Cardiac muscle cell (in vitro differentiated cells and primary cell): ENCODE measurements at regions not wholly inside any gene's neighbourhood (a gene's known extent, or its start where the extent isn't known, plus 50 kb on each side); places are given as distances from the start of the nearest gene placed in this dataset.

Source experiments
- DNase-seq, 2 donors: peaks; one replicate each; pipeline versions ENCODE4 v3.0.0 to v3.0.0-alpha.2; 2010 to 2017; ENCODE audit warnings: low read depth in 1 of 2, low spot score in 1 of 2
- H3K27ac ChIP-seq: fragments of 200-600 bp; sonication (generic); 2 replicates; pipeline ENCODE4 v1.5.1; 2016
- H3K27me3 ChIP-seq: fragments of 200-600 bp; sonication (generic); 2 replicates; pipeline ENCODE4 v1.6.0; 2016; ENCODE audit warnings: control low read depth
- H3K36me3 ChIP-seq: fragments of 200-600 bp; sonication (generic); 2 replicates; pipeline ENCODE4 v1.5.1; 2016; ENCODE audit warnings: control low read depth
- H3K4me1 ChIP-seq: fragments of 200-600 bp; sonication (generic); 2 replicates; pipeline ENCODE4 v1.8.1; 2017; ENCODE audit warnings: low read depth, mild to moderate bottlenecking, mixed run types
- H3K4me3 ChIP-seq: fragments of 200-600 bp; sonication (generic); 2 replicates; pipeline ENCODE4 v1.5.1; 2016; ENCODE audit warnings: mild to moderate bottlenecking
- H3K9me3 ChIP-seq: fragments of 200-600 bp; sonication (generic); 2 replicates; pipeline ENCODE4 v1.5.1; 2017; ENCODE audit warnings: low read depth, mild to moderate bottlenecking, control low read depth
- CTCF ChIP-seq: IDR thresholded peaks from 2 replicates; pipeline ENCODE4 v1.5.1; 2012; ENCODE audit warnings: low read depth, mild to moderate bottlenecking, low read length

GRCh38 chr5:154575546-154576428, 97.8 kb upstream of the HAND1 start:
- no peaks in the 10 kb centered on the region for H3K9me3 ChIP-seq
- TF ChIP-seq CTCF = no peak
- H3K36me3 ChIP-seq = no peaks in the 10 kb centered on the region
- H3K4me1 ChIP-seq = peaks cover 15% of the 10 kb centered on the region
- no peaks in the 10 kb centered on the region for H3K27me3 ChIP-seq
- DNase-seq = no peak
- no peak overlapping the region for H3K27ac ChIP-seq
- no peak overlapping the region for H3K4me3 ChIP-seq

GRCh38 chr5:154573011-154573410, 95.0 kb upstream of the HAND1 start:
- no peak for DNase-seq
- Histone ChIP-seq H3K9me3 (no peaks in the 10 kb centered on the region), H3K4me3 (no peak overlapping the region), H3K4me1 (peaks cover 10% of the 10 kb centered on the region), H3K36me3 (no peaks in the 10 kb centered on the region), H3K27ac (no peak overlapping the region), H3K27me3 (no peaks in the 10 kb centered on the region)
- TF ChIP-seq CTCF = no peak

GRCh38 chr5:154571325-154572035, 93.5 kb upstream of the HAND1 start:
- Histone ChIP-seq H3K27me3 (no peaks in the 10 kb centered on the region), H3K27ac (no peak overlapping the region), H3K36me3 (no peaks in the 10 kb centered on the region), H3K4me3 (no peak overlapping the region), H3K9me3 (no peaks in the 10 kb centered on the region), H3K4me1 (peaks cover 3% of the 10 kb centered on the region)
- no peak for TF ChIP-seq CTCF
- DNase-seq = no peak

- no peak for DNase-seq
- H3K36me3 ChIP-seq = no peaks in the 10 kb centered on the region
- no peaks in the 10 kb centered on the region for H3K9me3 ChIP-seq
- H3K27me3 ChIP-seq = no peaks in the 10 kb centered on the region
- H3K4me1 ChIP-seq = no peaks in the 10 kb centered on the region
- no peak overlapping the region for H3K4me3 ChIP-seq
- TF ChIP-seq CTCF = no peak
- H3K27ac ChIP-seq = no peak overlapping the region
Measured at GRCh38 chr5:154570572-154571324, 92.7 kb upstream of the HAND1 start.

GRCh38 chr5:154568589-154568988, 90.6 kb upstream of the HAND1 start:
- no peaks in the 10 kb centered on the region for H3K27me3 ChIP-seq
- no peaks in the 10 kb centered on the region for H3K36me3 ChIP-seq
- no peak for TF ChIP-seq CTCF
- DNase-seq = no peak
- H3K4me3 ChIP-seq = no peak overlapping the region
- no peaks in the 10 kb centered on the region for H3K9me3 ChIP-seq
- H3K27ac ChIP-seq = no peak overlapping the region
- no peaks in the 10 kb centered on the region for H3K4me1 ChIP-seq
